ENCODE measurements at regions not wholly inside any gene's neighbourhood (a gene's known extent, or its start where the extent isn't known, plus 50 kb on each side); places are given as distances from the start of the nearest gene placed in this dataset.

DNA sequence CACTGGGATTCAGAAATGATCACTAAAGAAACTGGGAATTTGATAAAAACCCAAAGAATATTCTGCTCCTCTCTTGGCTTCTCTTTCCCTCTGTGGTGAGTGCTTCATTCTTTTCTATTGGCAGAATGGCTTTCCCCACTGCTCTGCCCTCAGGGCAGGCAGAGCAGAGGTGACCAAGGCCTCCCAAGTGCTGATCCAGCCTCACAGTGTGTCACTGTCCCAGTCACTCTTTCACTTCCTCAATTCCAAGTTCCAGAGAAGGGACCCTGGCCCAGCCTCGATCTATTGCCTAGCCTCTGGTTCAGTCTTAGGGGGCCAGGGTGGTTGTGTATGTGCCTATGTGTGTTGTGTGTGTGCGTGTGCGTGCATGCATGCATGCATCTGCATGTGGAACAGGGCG lies 180.6 kb upstream of the TMTC4 start:
- no peak overlapping the region for H3K9ac ChIP-seq (ENCODE audit: low read depth, low read length)
- dilution Hi-C loops (cut with HindIII; ENCODE audit: low sequenced_read_pairs, unreplicated experiment) = no loop called here
- H3K14ac ChIP-seq (replicated peaks; ENCODE audit: low read depth, low read length) = no peak overlapping the region
- no peak overlapping the region for H3K23ac ChIP-seq (ENCODE audit: low read depth, low read length)
- H2BK20ac ChIP-seq (ENCODE audit: low read depth, low read length) = no peak overlapping the region
- no peaks in the 10 kb centered on the region for H4K20me1 ChIP-seq (ENCODE audit: insufficient read depth, low read length)
- no peak overlapping the region for H3K27ac ChIP-seq (ENCODE audit: insufficient read depth, low read length)
- WGBS, 2 experiments (ENCODE audit: extremely low coverage in 2 of 2, insufficient read length in 1 of 2) = no CpG with 5 or more reads among the region's 4 CpGs
- no peaks in the 10 kb centered on the region for H3K36me3 ChIP-seq (ENCODE audit: control insufficient read depth, insufficient read depth, low read length)
- no peak overlapping the region for H2BK5ac ChIP-seq (ENCODE audit: low read depth, low read length, poor library complexity, severe bottlenecking)
- H2AK5ac ChIP-seq (ENCODE audit: low read depth, low read length) = no peak overlapping the region
- no peak overlapping the region for H2BK120ac ChIP-seq (ENCODE audit: low read depth, low read length)
- ATAC-seq (ENCODE audit: low read depth) (no peak), DNase-seq (no peak)
- no peak overlapping the region for H4K8ac ChIP-seq (ENCODE audit: low read depth in 2 of 2, low read length in 2 of 2)
- no peak overlapping the region for H3K4ac ChIP-seq (ENCODE audit: low read depth, low read length)
- H3K9me3 ChIP-seq (ENCODE audit: control insufficient read depth, insufficient read depth, low read length) = no peaks in the 10 kb centered on the region; the same call in 1 of the 2 replicates
- ChIA-PET CTCF (no interaction called here), POLR2A (ENCODE audit: unreplicated experiment) (no interaction called here)
- no peak overlapping the region for H3K18ac ChIP-seq (ENCODE audit: low read depth, low read length)
- H2BK15ac ChIP-seq (ENCODE audit: low read depth, low read length) = no peak overlapping the region
- H3K56ac ChIP-seq (ENCODE audit: extremely low read depth, insufficient read depth, low read length) = no peak overlapping the region
- no peak overlapping the region for H2AK9ac ChIP-seq (replicated peaks; ENCODE audit: low read depth, low read length, poor library complexity)
- no peak overlapping the region for H4K91ac ChIP-seq (ENCODE audit: insufficient read depth, low read depth, low read length)
- no peak overlapping the region for H4K5ac ChIP-seq (ENCODE audit: low read depth, low read length)
- no peaks in the 10 kb centered on the region for H3K9me1 ChIP-seq (ENCODE audit: insufficient read depth, low read length)
- BruUV-seq (replicated peaks) = no TSS peak
- no peak overlapping the region for H3K4me3 ChIP-seq (ENCODE audit: insufficient read depth, low read depth, low read length)
- H2AFZ ChIP-seq (replicated peaks; ENCODE audit: low read length, poor library complexity) = no peak overlapping the region
- H3K27me3 ChIP-seq (ENCODE audit: control insufficient read depth, insufficient read depth, low read length) = peaks cover 4% of the 10 kb centered on the region
- intact Hi-C loops (cut with micrococcal nuclease) = no loop called here
- in situ Hi-C loops (cut with MboI; ENCODE audit: low sequenced_read_pairs) = no loop called here
- H3K4me1 ChIP-seq (ENCODE audit: control insufficient read depth, insufficient read depth, low read length) = no peaks in the 10 kb centered on the region
- no peaks in the 10 kb centered on the region for H3K79me1 ChIP-seq (ENCODE audit: low read depth in 1 of 2, low read length in 2 of 2)
- no peak overlapping the region for H3K4me2 ChIP-seq (ENCODE audit: low read depth, low read length)
- TF ChIP-seq CHD1 (IDR thresholded peaks at IDR 0.05; ENCODE audit: low read depth, low read length) (no peak), SMC3 (IDR thresholded peaks at IDR 0.05; ENCODE audit: low read depth, low read length) (no peak), POLR2A (IDR thresholded peaks at IDR 0.05; ENCODE audit: low read depth, low read length) (no peak), FOS (IDR thresholded peaks at IDR 0.05; ENCODE audit: low read depth, low read length) (no peak)
